ENCODE measurements at regions not wholly inside any gene's neighbourhood (a gene's known extent, or its start where the extent isn't known, plus 50 kb on each side); places are given as distances from the start of the nearest gene placed in this dataset.

DNA sequence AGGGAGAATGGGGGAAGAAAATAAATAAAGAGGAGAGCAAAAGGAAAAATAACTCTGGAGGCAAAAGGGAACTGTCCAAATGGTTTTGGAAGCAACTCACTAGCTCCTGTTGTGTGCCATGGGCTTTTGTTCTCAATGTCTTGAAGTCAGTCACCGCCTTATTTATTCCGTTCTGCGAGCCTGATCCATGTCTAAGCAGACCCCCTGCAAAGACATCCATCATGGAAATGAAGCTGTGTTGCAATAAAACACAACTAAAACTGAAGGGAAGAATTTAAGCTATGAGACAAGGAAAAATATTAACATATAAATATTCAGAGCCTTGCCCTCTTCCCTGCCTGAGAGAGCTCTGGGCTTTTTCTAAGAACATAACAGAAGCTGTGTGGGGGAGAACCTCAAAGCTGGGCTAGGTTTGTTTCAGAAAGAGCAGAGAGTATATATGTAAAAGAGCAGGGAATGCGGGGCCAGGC is 373.2 kb upstream of the CNR1 start:
- TF ChIP-seq ZFP1 (CRISPR knock-in tag; IDR thresholded peaks at IDR 0.05) (no peak), CHD2 (IDR thresholded peaks at IDR 0.05; ENCODE audit: low read depth, low read length) (no peak), JUN (CRISPR knock-in tag; IDR thresholded peaks at IDR 0.05) (no peak), HNRNPLL (IDR thresholded peaks at IDR 0.05; ENCODE audit: low read depth, low read length, poor library complexity, severe bottlenecking) (no peak), ARNTL (CRISPR knock-in tag; IDR thresholded peaks at IDR 0.05) (no peak)
- TF ChIP-seq, protein P1, sequence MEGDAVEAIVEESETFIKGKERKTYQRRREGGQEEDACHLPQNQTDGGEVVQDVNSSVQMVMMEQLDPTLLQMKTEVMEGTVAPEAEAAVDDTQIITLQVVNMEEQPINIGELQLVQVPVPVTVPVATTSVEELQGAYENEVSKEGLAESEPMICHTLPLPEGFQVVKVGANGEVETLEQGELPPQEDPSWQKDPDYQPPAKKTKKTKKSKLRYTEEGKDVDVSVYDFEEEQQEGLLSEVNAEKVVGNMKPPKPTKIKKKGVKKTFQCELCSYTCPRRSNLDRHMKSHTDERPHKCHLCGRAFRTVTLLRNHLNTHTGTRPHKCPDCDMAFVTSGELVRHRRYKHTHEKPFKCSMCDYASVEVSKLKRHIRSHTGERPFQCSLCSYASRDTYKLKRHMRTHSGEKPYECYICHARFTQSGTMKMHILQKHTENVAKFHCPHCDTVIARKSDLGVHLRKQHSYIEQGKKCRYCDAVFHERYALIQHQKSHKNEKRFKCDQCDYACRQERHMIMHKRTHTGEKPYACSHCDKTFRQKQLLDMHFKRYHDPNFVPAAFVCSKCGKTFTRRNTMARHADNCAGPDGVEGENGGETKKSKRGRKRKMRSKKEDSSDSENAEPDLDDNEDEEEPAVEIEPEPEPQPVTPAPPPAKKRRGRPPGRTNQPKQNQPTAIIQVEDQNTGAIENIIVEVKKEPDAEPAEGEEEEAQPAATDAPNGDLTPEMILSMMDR (CRISPR knock-in tag; IDR thresholded peaks at IDR 0.05) = no peak
